NCI-H1417 treated with DMSO at 0.1 percent for 48 hours (cell line): ENCODE measurements at regions not wholly inside any gene's neighbourhood (a gene's known extent, or its start where the extent isn't known, plus 50 kb on each side); places are given as distances from the start of the nearest gene placed in this dataset.

Experiments
- DNase-seq: peaks from one replicate; lab custom pipeline; 2025; lab: John Stamatoyannopoulos, UW

DNA sequence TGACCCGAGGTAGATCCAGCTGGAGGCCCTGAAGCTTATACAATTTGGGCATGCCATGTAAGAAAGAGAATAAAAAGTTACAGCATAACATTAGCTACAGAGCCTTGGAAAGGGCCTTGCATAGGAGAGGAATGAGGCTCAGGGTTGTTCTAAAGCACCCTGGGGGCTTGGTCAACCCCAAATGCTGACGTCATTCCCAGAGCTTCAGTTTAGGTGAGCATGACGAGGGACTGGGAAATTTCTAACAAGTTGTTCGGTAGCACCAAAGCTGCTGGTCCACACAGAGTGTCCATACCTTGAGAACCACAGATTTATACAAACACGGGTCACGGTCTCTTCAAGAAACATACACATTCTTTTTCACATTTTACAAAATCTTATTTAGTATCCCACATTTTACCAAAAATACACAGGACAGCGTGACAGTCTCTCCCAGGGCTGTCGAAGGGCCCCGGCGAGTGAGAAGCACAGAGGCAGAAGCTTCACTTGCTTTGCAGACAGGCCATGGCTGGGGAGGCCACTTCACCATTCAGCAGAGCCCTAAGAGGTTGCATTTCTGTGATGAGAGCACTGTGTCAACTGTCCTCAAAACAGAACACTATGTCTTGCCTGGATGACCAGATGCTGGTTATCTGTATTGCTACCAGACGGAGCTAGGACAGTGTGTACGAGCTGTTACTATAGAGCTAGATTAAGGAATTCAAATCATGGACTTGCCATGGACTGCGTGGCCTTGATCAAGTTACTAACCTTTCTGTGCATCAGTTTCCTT is 68.2 kb upstream of the ARRDC4 start:
- no peak for DNase-seq

- DNase-seq: peak; percentile 7
Measured at GRCh38 chr15:97893967-97894366, 66.5 kb upstream of the ARRDC4 start.

DNA sequence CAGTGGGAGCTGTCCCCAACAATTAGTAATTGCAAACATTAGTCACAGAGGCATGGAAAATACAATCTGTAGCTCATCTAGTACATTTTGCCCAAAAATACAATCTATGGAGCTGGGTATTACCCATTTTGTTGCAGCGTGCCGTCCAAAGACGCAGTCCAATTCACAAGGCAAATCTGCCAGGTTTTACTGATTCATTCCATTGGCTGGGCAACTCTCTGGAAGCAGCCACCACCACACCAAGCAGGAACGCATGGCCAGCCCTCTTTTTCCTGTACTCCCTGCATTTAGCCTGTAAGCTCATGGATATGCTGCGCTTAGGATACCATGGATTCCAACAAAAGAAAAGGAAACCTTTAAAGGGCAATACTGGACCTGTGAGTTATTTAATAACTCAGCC is 60.5 kb upstream of the ARRDC4 start:
- DNase-seq: no peak

GRCh38 chr15:97902140-97902780 is 58.2 kb upstream of the ARRDC4 start:
- DNase-seq: no peak

GRCh38 chr15:97903560-97903959 is 56.9 kb upstream of the ARRDC4 start:
- no peak for DNase-seq

- peak; percentile 24 for DNase-seq
Measured at GRCh38 chr15:97903971-97904572, 56.4 kb upstream of the ARRDC4 start.

GRCh38 chr15:97909291-97909891 is 51.1 kb upstream of the ARRDC4 start:
- no peak for DNase-seq
